Uterus (tissue), 3 donors: ENCODE measurements at regions not wholly inside any gene's neighbourhood (a gene's known extent, or its start where the extent isn't known, plus 50 kb on each side); places are given as distances from the start of the nearest gene placed in this dataset.

ENCODE experiments used
- DNase-seq, 2 donors: peaks; one replicate each; pipeline ENCODE4 v3.0.0-alpha.2; 2019 to 2020
- H3K27ac ChIP-seq, 2 donors: fragments of 200-600 bp; sonication (generic); 1 replicate in 1 of 2; 2 replicates in 1 of 2; pipeline ENCODE4 v1.5.1; 2016 to 2018
- H3K27me3 ChIP-seq, 2 donors: fragments of 200-600 bp; sonication (generic); one replicate each; pipeline ENCODE4 v1.5.1; 2018 to 2019; ENCODE audit warnings: control low read depth in 1 of 2
- H3K36me3 ChIP-seq, 2 donors: fragments of 200-600 bp; sonication (generic); one replicate each; pipeline ENCODE4 v1.5.1; 2019; ENCODE audit warnings: control low read depth in 1 of 2
- H3K4me1 ChIP-seq, 2 donors: fragments of 200-600 bp; sonication (generic); one replicate each; pipeline ENCODE4 v1.5.1; 2018 to 2019; ENCODE audit warnings: control low read depth in 1 of 2
- H3K4me3 ChIP-seq, 2 donors: fragments of 200-600 bp; sonication (generic); 1 replicate in 1 of 2; 2 replicates in 1 of 2; pipeline ENCODE4 v1.5.1; 2018 to 2019; ENCODE audit warnings: mild to moderate bottlenecking in 1 of 2
- H3K9me3 ChIP-seq, 2 donors: fragments of 200-600 bp; sonication (generic); one replicate each; pipeline ENCODE4 v1.5.1; 2019; ENCODE audit warnings: control low read depth in 1 of 2
- CTCF ChIP-seq, 4 experiments: fragments of 200-600 bp in 2 of 4; fragments of 450-650 bp in 2 of 4; sonication (generic) in 2 of 4; IDR thresholded peaks; one replicate each; pipeline ENCODE4 v1.5.1; 2016 to 2019; ENCODE audit warnings: antibody characterized with exemption in 4 of 4, mild to moderate bottlenecking in 2 of 4, moderate library complexity in 1 of 4
- POLR2A ChIP-seq, 2 donors: fragments of 450-650 bp; IDR thresholded peaks; one replicate each; pipeline ENCODE4 v1.6.1; 2016; ENCODE audit warnings: antibody characterized with exemption in 2 of 2, mild to moderate bottlenecking in 1 of 2, moderate library complexity in 1 of 2
- intact Hi-C: fragments of 100-400 bp; cut with DNase I; formaldehyde crosslinking; loops from one replicate; pipeline ENCODE4 v1.15.1; 2023; ENCODE audit warnings: low total_unique reads
- donor health status: DM: yes; HTN: yes; CAD: no.

GRCh38 chr11:121833970-121834369, 282.0 kb downstream of the BLID start:
- Histone ChIP-seq H3K27ac (no peak overlapping the region), H3K27me3 (no peaks in the 10 kb centered on the region), H3K9me3 (peaks cover 0 to 3% of the 10 kb centered on the region in 2 donors), H3K4me1 (no peaks in the 10 kb centered on the region), H3K4me3 (no peak overlapping the region), H3K36me3 (no peaks in the 10 kb centered on the region)
- TF ChIP-seq CTCF (IDR thresholded peaks at IDR 0.05) (no peak), POLR2A (IDR thresholded peaks at IDR 0.05) (no peak)
- intact Hi-C loops, result no loop called here
- no peak for DNase-seq

GRCh38 chr11:121829159-121829643, 286.8 kb downstream of the BLID start:
- Histone ChIP-seq H3K4me1 (no peaks in the 10 kb centered on the region), H3K4me3 (no peak overlapping the region), H3K27me3 (no peaks in the 10 kb centered on the region), H3K36me3 (no peaks in the 10 kb centered on the region), H3K27ac (no peak overlapping the region), H3K9me3 (peaks cover 0 to 1% of the 10 kb centered on the region in 2 donors)
- intact Hi-C loops, result no loop called here
- no peak for DNase-seq
- TF ChIP-seq CTCF (IDR thresholded peaks at IDR 0.05) (no peak), POLR2A (IDR thresholded peaks at IDR 0.05) (no peak)

GRCh38 chr11:121814962-121815361, 301.1 kb downstream of the BLID start:
- H3K36me3 ChIP-seq, result no peaks in the 10 kb centered on the region
- H3K4me3 ChIP-seq, result no peak overlapping the region
- H3K9me3 ChIP-seq, result peaks cover 0 to 10% of the 10 kb centered on the region in 2 donors
- DNase-seq, result no peak
- TF ChIP-seq POLR2A (IDR thresholded peaks at IDR 0.05) (no peak), CTCF (IDR thresholded peaks at IDR 0.05) (no peak)
- intact Hi-C loops, result no loop called here
- H3K4me1 ChIP-seq, result no peaks in the 10 kb centered on the region
- H3K27ac ChIP-seq, result no peak overlapping the region
- no peaks in the 10 kb centered on the region for H3K27me3 ChIP-seq

- Histone ChIP-seq H3K4me3 (no peak overlapping the region), H3K4me1 (no peaks in the 10 kb centered on the region), H3K36me3 (no peaks in the 10 kb centered on the region), H3K9me3 (peaks cover 0 to 10% of the 10 kb centered on the region in 2 donors), H3K27ac (no peak overlapping the region), H3K27me3 (no peaks in the 10 kb centered on the region)
- TF ChIP-seq POLR2A (IDR thresholded peaks at IDR 0.05) (no peak), CTCF (IDR thresholded peaks at IDR 0.05) (no peak)
- intact Hi-C loops, result no loop called here
- DNase-seq, result no peak
Observed at GRCh38 chr11:121814296-121814695, 301.7 kb downstream of the BLID start.

GRCh38 chr11:121810291-121810690, 305.7 kb downstream of the BLID start:
- H3K27me3 ChIP-seq, result no peaks in the 10 kb centered on the region
- TF ChIP-seq POLR2A (IDR thresholded peaks at IDR 0.05) (no peak), CTCF (IDR thresholded peaks at IDR 0.05) (no peak)
- H3K9me3 ChIP-seq, result peaks cover 0 to 4% of the 10 kb centered on the region in 2 donors
- no peaks in the 10 kb centered on the region for H3K36me3 ChIP-seq
- no peaks in the 10 kb centered on the region for H3K4me1 ChIP-seq
- no peak for DNase-seq
- H3K4me3 ChIP-seq, result no peak overlapping the region
- H3K27ac ChIP-seq, result no peak overlapping the region
- intact Hi-C loops, result no loop called here
